Tibial nerve (tissue), 4 donors: ENCODE measurements at regions not wholly inside any gene's neighbourhood (a gene's known extent, or its start where the extent isn't known, plus 50 kb on each side); places are given as distances from the start of the nearest gene placed in this dataset.
A peak's percentile ranks its signal among the peaks of the same experiment; 100 is the strongest.

Experiments
- CTCF ChIP-seq, 5 experiments: fragments of 200-600 bp in 3 of 5; fragments of 450-650 bp in 2 of 5; sonication (generic) in 3 of 5; IDR thresholded peaks; one replicate each; pipeline ENCODE4 v1.5.1; 2016 to 2019; ENCODE audit warnings: antibody characterized with exemption in 5 of 5, mild to moderate bottlenecking in 3 of 5, moderate library complexity in 2 of 5
- EP300 ChIP-seq, 2 donors: sonication (generic); formaldehyde crosslinking; IDR thresholded peaks; one replicate each; pipeline ENCODE4 v1.6.1; 2017; ENCODE audit warnings: antibody characterized with exemption in 2 of 2, mild to moderate bottlenecking in 1 of 2

DNA sequence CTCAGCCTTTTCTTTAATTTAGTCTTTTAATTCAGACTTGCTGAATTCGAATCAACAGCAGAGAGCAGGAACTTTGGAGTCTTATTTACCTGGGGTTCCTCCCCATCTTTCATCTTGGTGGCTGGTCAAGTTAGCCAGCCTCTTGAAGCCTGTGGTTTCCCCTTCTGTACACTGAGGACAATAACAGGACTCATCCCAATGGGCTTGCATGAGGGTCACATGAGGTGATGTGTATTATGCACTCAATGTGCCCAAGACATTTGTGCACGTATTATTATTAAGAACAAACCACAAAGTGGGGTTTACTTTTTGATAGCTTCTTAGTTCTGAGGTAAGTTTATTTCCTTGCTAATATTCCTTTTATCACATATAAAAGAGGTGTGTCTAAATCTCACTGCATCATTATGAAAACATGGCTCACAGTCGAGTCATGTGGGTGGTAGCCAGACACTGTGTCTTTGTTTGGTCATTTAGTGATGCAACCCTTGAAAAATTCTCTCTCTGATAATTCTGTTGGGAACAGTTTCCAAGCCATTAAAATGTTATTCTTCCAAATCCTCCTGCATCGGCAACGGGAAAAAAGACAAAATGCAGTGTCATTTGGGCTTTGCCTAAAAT lies 86.5 kb upstream of the GRB10 start:
- TF ChIP-seq CTCF (IDR thresholded peaks at IDR 0.05) (no peak), EP300 (IDR thresholded peaks at IDR 0.05) (peak in 1 of 2 donors; percentile 65)
